ENCODE measurements at regions not wholly inside any gene's neighbourhood (a gene's known extent, or its start where the extent isn't known, plus 50 kb on each side); places are given as distances from the start of the nearest gene placed in this dataset.

- intact Hi-C loops (cut with micrococcal nuclease), result no loop called here
- Mint-ChIP-seq H3K36me3 (ENCODE audit: low read depth) (no peaks in the 10 kb centered on the region), H3K9me3 (no peaks in the 10 kb centered on the region), H3K4me1 (ENCODE audit: low read depth) (no peaks in the 10 kb centered on the region), H3K4me3 (no peak overlapping the region), H3K27ac (no peak overlapping the region), H3K27me3 (peaks cover 2% of the 10 kb centered on the region)
Measured at GRCh38 chr3:190739641-190740185, 122.8 kb downstream of the GMNC start.

- no peak overlapping the region for H3K27ac Mint-ChIP-seq
- no peaks in the 10 kb centered on the region for H3K9me3 Mint-ChIP-seq
- H3K36me3 Mint-ChIP-seq (ENCODE audit: low read depth), result no peaks in the 10 kb centered on the region
- intact Hi-C loops (cut with micrococcal nuclease), result no loop called here
- H3K4me1 Mint-ChIP-seq (ENCODE audit: low read depth), result no peaks in the 10 kb centered on the region
- H3K4me3 Mint-ChIP-seq, result no peak overlapping the region
- peaks cover 2% of the 10 kb centered on the region for H3K27me3 Mint-ChIP-seq
Measured at GRCh38 chr3:190738636-190739155, 123.8 kb downstream of the GMNC start.

GRCh38 chr3:190737446-190737845 lies 125.0 kb downstream of the GMNC start:
- H3K27me3 Mint-ChIP-seq, result peaks cover 2% of the 10 kb centered on the region
- no peaks in the 10 kb centered on the region for H3K9me3 Mint-ChIP-seq
- no peaks in the 10 kb centered on the region for H3K36me3 Mint-ChIP-seq (ENCODE audit: low read depth)
- intact Hi-C loops (cut with micrococcal nuclease), result no loop called here
- H3K4me1 Mint-ChIP-seq (ENCODE audit: low read depth), result no peaks in the 10 kb centered on the region
- no peak overlapping the region for H3K4me3 Mint-ChIP-seq
- no peak overlapping the region for H3K27ac Mint-ChIP-seq

GRCh38 chr3:190734490-190734889 lies 128.0 kb downstream of the GMNC start:
- intact Hi-C loops (cut with micrococcal nuclease), result no loop called here
- H3K27me3 Mint-ChIP-seq, result no peaks in the 10 kb centered on the region
- no peaks in the 10 kb centered on the region for H3K4me1 Mint-ChIP-seq (ENCODE audit: low read depth)
- no peaks in the 10 kb centered on the region for H3K9me3 Mint-ChIP-seq
- H3K36me3 Mint-ChIP-seq (ENCODE audit: low read depth), result no peaks in the 10 kb centered on the region
- no peak overlapping the region for H3K27ac Mint-ChIP-seq
- no peak overlapping the region for H3K4me3 Mint-ChIP-seq

GRCh38 chr3:190733591-190734146 lies 128.8 kb downstream of the GMNC start:
- intact Hi-C loops (cut with micrococcal nuclease), result no loop called here
- Mint-ChIP-seq H3K4me1 (ENCODE audit: low read depth) (no peaks in the 10 kb centered on the region), H3K27me3 (no peaks in the 10 kb centered on the region), H3K4me3 (no peak overlapping the region), H3K36me3 (ENCODE audit: low read depth) (no peaks in the 10 kb centered on the region), H3K27ac (no peak overlapping the region), H3K9me3 (no peaks in the 10 kb centered on the region)

- Mint-ChIP-seq H3K4me3 (no peak overlapping the region), H3K36me3 (ENCODE audit: low read depth) (no peaks in the 10 kb centered on the region), H3K4me1 (ENCODE audit: low read depth) (no peaks in the 10 kb centered on the region), H3K27me3 (no peaks in the 10 kb centered on the region), H3K27ac (no peak overlapping the region), H3K9me3 (no peaks in the 10 kb centered on the region)
- intact Hi-C loops (cut with micrococcal nuclease), result no loop called here
Measured at GRCh38 chr3:190731596-190731995, 130.9 kb downstream of the GMNC start.

- intact Hi-C loops (cut with micrococcal nuclease), result no loop called here
- H3K4me3 Mint-ChIP-seq, result no peak overlapping the region
- H3K4me1 Mint-ChIP-seq (ENCODE audit: low read depth), result no peaks in the 10 kb centered on the region
- no peaks in the 10 kb centered on the region for H3K9me3 Mint-ChIP-seq
- no peaks in the 10 kb centered on the region for H3K36me3 Mint-ChIP-seq (ENCODE audit: low read depth)
- no peaks in the 10 kb centered on the region for H3K27me3 Mint-ChIP-seq
- H3K27ac Mint-ChIP-seq, result no peak overlapping the region
Measured at GRCh38 chr3:190728574-190729246, 133.8 kb downstream of the GMNC start.

- no peaks in the 10 kb centered on the region for H3K9me3 Mint-ChIP-seq
- H3K27ac Mint-ChIP-seq, result no peak overlapping the region
- no peaks in the 10 kb centered on the region for H3K27me3 Mint-ChIP-seq
- intact Hi-C loops (cut with micrococcal nuclease), result no loop called here
- no peaks in the 10 kb centered on the region for H3K36me3 Mint-ChIP-seq (ENCODE audit: low read depth)
- H3K4me1 Mint-ChIP-seq (ENCODE audit: low read depth), result no peaks in the 10 kb centered on the region
- no peak overlapping the region for H3K4me3 Mint-ChIP-seq
Measured at GRCh38 chr3:190722181-190722905, 140.2 kb downstream of the GMNC start.

- Mint-ChIP-seq H3K4me3 (no peak overlapping the region), H3K4me1 (ENCODE audit: low read depth) (no peaks in the 10 kb centered on the region), H3K36me3 (ENCODE audit: low read depth) (no peaks in the 10 kb centered on the region), H3K27ac (no peak overlapping the region), H3K9me3 (no peaks in the 10 kb centered on the region), H3K27me3 (peaks cover 2% of the 10 kb centered on the region)
- intact Hi-C loops (cut with micrococcal nuclease), result no loop called here
Measured at GRCh38 chr3:190721330-190721729, 141.2 kb downstream of the GMNC start.

GRCh38 chr3:190718671-190719070 lies 143.8 kb downstream of the GMNC start:
- Mint-ChIP-seq H3K27ac (no peak overlapping the region), H3K9me3 (no peaks in the 10 kb centered on the region), H3K36me3 (ENCODE audit: low read depth) (no peaks in the 10 kb centered on the region), H3K27me3 (peaks cover 2% of the 10 kb centered on the region), H3K4me1 (ENCODE audit: low read depth) (no peaks in the 10 kb centered on the region), H3K4me3 (no peak overlapping the region)
- intact Hi-C loops (cut with micrococcal nuclease), result no loop called here

- Mint-ChIP-seq H3K9me3 (no peaks in the 10 kb centered on the region), H3K27ac (no peak overlapping the region), H3K27me3 (peaks cover 2% of the 10 kb centered on the region), H3K36me3 (ENCODE audit: low read depth) (no peaks in the 10 kb centered on the region), H3K4me1 (ENCODE audit: low read depth) (no peaks in the 10 kb centered on the region), H3K4me3 (no peak overlapping the region)
- intact Hi-C loops (cut with micrococcal nuclease), result no loop called here
Measured at GRCh38 chr3:190718097-190718496, 144.4 kb downstream of the GMNC start.

GRCh38 chr3:190716961-190717360 lies 145.5 kb downstream of the GMNC start:
- Mint-ChIP-seq H3K4me3 (no peak overlapping the region), H3K9me3 (no peaks in the 10 kb centered on the region), H3K36me3 (ENCODE audit: low read depth) (no peaks in the 10 kb centered on the region), H3K27ac (no peak overlapping the region), H3K27me3 (peaks cover 2% of the 10 kb centered on the region), H3K4me1 (ENCODE audit: low read depth) (no peaks in the 10 kb centered on the region)
- intact Hi-C loops (cut with micrococcal nuclease), result no loop called here

- intact Hi-C loops (cut with micrococcal nuclease), result no loop called here
- no peak overlapping the region for H3K4me3 Mint-ChIP-seq
- H3K27me3 Mint-ChIP-seq, result peaks cover 2% of the 10 kb centered on the region
- no peak overlapping the region for H3K27ac Mint-ChIP-seq
- H3K4me1 Mint-ChIP-seq (ENCODE audit: low read depth), result no peaks in the 10 kb centered on the region
- H3K36me3 Mint-ChIP-seq (ENCODE audit: low read depth), result no peaks in the 10 kb centered on the region
- H3K9me3 Mint-ChIP-seq, result no peaks in the 10 kb centered on the region
Measured at GRCh38 chr3:190716211-190716610, 146.3 kb downstream of the GMNC start.

GRCh38 chr3:190710723-190711122 lies 151.8 kb downstream of the GMNC start:
- Mint-ChIP-seq H3K27me3 (no peaks in the 10 kb centered on the region), H3K4me3 (no peak overlapping the region), H3K36me3 (ENCODE audit: low read depth) (no peaks in the 10 kb centered on the region), H3K9me3 (no peaks in the 10 kb centered on the region), H3K27ac (no peak overlapping the region), H3K4me1 (ENCODE audit: low read depth) (no peaks in the 10 kb centered on the region)
- intact Hi-C loops (cut with micrococcal nuclease), result no loop called here
